Spleen (tissue), 7 donors: ENCODE measurements at regions not wholly inside any gene's neighbourhood (a gene's known extent, or its start where the extent isn't known, plus 50 kb on each side); places are given as distances from the start of the nearest gene placed in this dataset.

ENCODE experiments used
- CTCF ChIP-seq, 11 experiments: fragments of 200-600 bp in 7 of 11; fragments of 450-650 bp in 4 of 11; sonication (generic) in 4 of 11; IDR thresholded peaks in 8 of 11; conservative IDR thresholded peaks in 3 of 11; 1 replicate in 7 of 11; 2 replicates in 4 of 11; pipeline versions ENCODE4 v1.4.0 to v1.8.0; 2016 to 2021; ENCODE audit warnings: antibody characterized with exemption in 11 of 11, inconsistent platforms in 4 of 11, mild to moderate bottlenecking in 1 of 11
- POLR2AphosphoS5 ChIP-seq, 3 donors: sonication (generic); formaldehyde crosslinking; IDR thresholded peaks; one replicate each; pipeline ENCODE4 v1.5.1; 2017; ENCODE audit warnings: antibody characterized with exemption in 3 of 3
- donor health status: DM: no; HTN: no; CAD: no; lungs with moderate emphysema.
- donor health status: DM: no; HTN: no; CAD: no.
- donor health status: DM: no; HTN: no; CAD: no.

GRCh38 chr12:60195483-60195882 is 599.7 kb downstream of the SLC16A7 start:
- TF ChIP-seq POLR2AphosphoS5 (IDR thresholded peaks at IDR 0.05) (no peak), CTCF (IDR thresholded peaks at IDR 0.05 in 8 of 11, conservative IDR thresholded peaks at IDR 0.05 in 3 of 11) (no peak)
